ENCODE measurements at regions not wholly inside any gene's neighbourhood (a gene's known extent, or its start where the extent isn't known, plus 50 kb on each side); places are given as distances from the start of the nearest gene placed in this dataset.

- H3K9me3 ChIP-seq (ENCODE audit: insufficient read depth, low read depth, low read length) = no peaks in the 10 kb centered on the region
- no peak overlapping the region for H3K4me2 ChIP-seq (ENCODE audit: low read length)
- H3K9me3 Mint-ChIP-seq (ENCODE audit: unreplicated experiment) = peaks cover 2% of the 10 kb centered on the region
- DNase-seq (ENCODE audit: low read depth) (no peak), FAIRE-seq (no peak)
- H3K4me3 Mint-ChIP-seq (ENCODE audit: unreplicated experiment) = no peak overlapping the region
- H3K36me3 Mint-ChIP-seq (ENCODE audit: low read depth, unreplicated experiment) = no peaks in the 10 kb centered on the region
- no peak overlapping the region for H3K9ac ChIP-seq (ENCODE audit: low read length)
- H3K4me3 ChIP-seq (ENCODE audit: insufficient read depth, low read depth, low read length) = no peak overlapping the region
- TF ChIP-seq EZH2 (IDR thresholded peaks at IDR 0.05; ENCODE audit: insufficient read depth, low read length) = no peak
- TF ChIP-seq CTCF (IDR thresholded peaks at IDR 0.05; ENCODE audit: insufficient read depth, low read depth, low read length) = no peak
- no peaks in the 10 kb centered on the region for H3K79me2 ChIP-seq (ENCODE audit: insufficient read depth, low read length)
- peaks cover 46% of the 10 kb centered on the region for H3K27me3 Mint-ChIP-seq (ENCODE audit: low read depth, unreplicated experiment)
- peaks cover 1% of the 10 kb centered on the region for H3K4me1 Mint-ChIP-seq (ENCODE audit: low read depth, unreplicated experiment)
- no peak overlapping the region for H3K27ac Mint-ChIP-seq (ENCODE audit: unreplicated experiment)
- no peaks in the 10 kb centered on the region for H3K36me3 ChIP-seq (ENCODE audit: insufficient read depth, low read length)
- H3K27ac ChIP-seq (ENCODE audit: low read depth, low read length) = no peak overlapping the region
- no peaks in the 10 kb centered on the region for H4K20me1 ChIP-seq (ENCODE audit: insufficient read depth, low read length)
- no peaks in the 10 kb centered on the region for H3K4me1 ChIP-seq (ENCODE audit: insufficient read depth, low read length)
- H2AFZ ChIP-seq (ENCODE audit: low read depth, low read length) = no peak overlapping the region
- no peaks in the 10 kb centered on the region for H3K27me3 ChIP-seq (ENCODE audit: insufficient read depth, low read length)
Measured at GRCh38 chr19:30209617-30210600, 162.3 kb upstream of the ZNF536 start.

- Mint-ChIP-seq H3K27ac (ENCODE audit: unreplicated experiment) (no peak overlapping the region), H3K27me3 (ENCODE audit: low read depth, unreplicated experiment) (peaks cover 52% of the 10 kb centered on the region)
- FAIRE-seq = no peak
Measured at GRCh38 chr19:30212574-30212973, 159.6 kb upstream of the ZNF536 start.

More at GRCh38 chr19:30212574-30212973, 159.6 kb upstream of the ZNF536 start:
- Histone ChIP-seq H3K79me2 (ENCODE audit: insufficient read depth, low read length) (no peaks in the 10 kb centered on the region), H2AFZ (ENCODE audit: low read depth, low read length) (no peak overlapping the region), H4K20me1 (ENCODE audit: insufficient read depth, low read length) (no peaks in the 10 kb centered on the region), H3K4me2 (ENCODE audit: low read length) (no peak overlapping the region), H3K9me3 (ENCODE audit: insufficient read depth, low read depth, low read length) (no peaks in the 10 kb centered on the region), H3K36me3 (ENCODE audit: insufficient read depth, low read length) (no peaks in the 10 kb centered on the region), H3K27ac (ENCODE audit: low read depth, low read length) (no peak overlapping the region), H3K4me1 (ENCODE audit: insufficient read depth, low read length) (no peaks in the 10 kb centered on the region), H3K9ac (ENCODE audit: low read length) (no peak overlapping the region), H3K4me3 (ENCODE audit: insufficient read depth, low read depth, low read length) (no peak overlapping the region), H3K27me3 (ENCODE audit: insufficient read depth, low read length) (no peaks in the 10 kb centered on the region)
- H3K4me3 Mint-ChIP-seq (ENCODE audit: unreplicated experiment) = no peak overlapping the region
- DNase-seq (ENCODE audit: low read depth) = no peak
- peaks cover 3% of the 10 kb centered on the region for H3K4me1 Mint-ChIP-seq (ENCODE audit: low read depth, unreplicated experiment)
- TF ChIP-seq EZH2 (IDR thresholded peaks at IDR 0.05; ENCODE audit: insufficient read depth, low read length) = no peak
- no peak for TF ChIP-seq CTCF (IDR thresholded peaks at IDR 0.05; ENCODE audit: insufficient read depth, low read depth, low read length)
- no peaks in the 10 kb centered on the region for H3K36me3 Mint-ChIP-seq (ENCODE audit: low read depth, unreplicated experiment)
- peaks cover 2% of the 10 kb centered on the region for H3K9me3 Mint-ChIP-seq (ENCODE audit: unreplicated experiment)
